ENCODE measurements at regions not wholly inside any gene's neighbourhood (a gene's known extent, or its start where the extent isn't known, plus 50 kb on each side); places are given as distances from the start of the nearest gene placed in this dataset.

DNA sequence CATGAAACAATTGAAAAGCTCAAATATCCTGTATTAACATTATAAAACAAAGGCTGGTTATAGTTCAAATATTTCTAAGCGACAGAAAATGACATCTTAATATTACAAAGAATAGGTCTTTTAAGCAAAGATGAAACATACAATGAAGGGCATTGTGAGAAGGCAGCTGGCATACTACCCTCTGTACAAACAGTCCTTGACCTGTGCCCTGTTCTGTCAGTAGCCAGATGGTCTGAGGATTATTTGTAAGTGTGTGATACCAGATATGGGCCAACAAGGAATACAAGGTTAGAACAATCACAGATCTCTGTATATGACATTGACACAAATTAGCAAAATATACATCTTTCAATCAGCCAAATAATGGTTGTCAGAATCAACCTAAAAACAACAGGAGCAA, 1350.4 kb downstream of the AMY1C start:
- no peaks in the 10 kb centered on the region for H3K27me3 ChIP-seq (ENCODE audit: control insufficient read depth in 2 of 2, insufficient read depth in 2 of 2, low read length in 2 of 2)
- H3K9me3 ChIP-seq (replicated peaks in 1 of 2; ENCODE audit: control insufficient read depth in 1 of 2, insufficient read depth in 1 of 2, low read length in 2 of 2): peaks cover 0 to 10% of the 10 kb centered on the region in 2 donors
- H3K36me3 Mint-ChIP-seq: no peaks in the 10 kb centered on the region
- no peaks in the 10 kb centered on the region for H3K27me3 Mint-ChIP-seq (ENCODE audit: low read depth in 3 of 3)
- no peak overlapping the region for H3K9ac ChIP-seq (ENCODE audit: insufficient read depth, low read length, poor library complexity, severe bottlenecking)
- H3K27ac Mint-ChIP-seq: no peak overlapping the region
- no peak overlapping the region for H3K4me2 ChIP-seq (replicated peaks; ENCODE audit: extremely low read depth, low read length, poor library complexity, severe bottlenecking)
- WGBS (ENCODE audit: insufficient coverage): no CpG with 5 or more reads among the region's 1 CpG
- intact Hi-C loops (cut with micrococcal nuclease): no loop called here
- H3K4me1 Mint-ChIP-seq: no peaks in the 10 kb centered on the region
- H3K79me2 ChIP-seq (ENCODE audit: insufficient read depth, low read length): no peaks in the 10 kb centered on the region
- no peak for TF ChIP-seq CTCF (IDR thresholded peaks at IDR 0.05)
- H3K4me3 Mint-ChIP-seq: no peak overlapping the region
- H3K4me3 ChIP-seq (replicated peaks in 1 of 3; ENCODE audit: low read depth in 2 of 3, low read length in 3 of 3): no peak overlapping the region
- H3K4me1 ChIP-seq (ENCODE audit: control insufficient read depth in 1 of 2, insufficient read depth in 2 of 2, low read length in 2 of 2): no peaks in the 10 kb centered on the region
- H3K27ac ChIP-seq (ENCODE audit: low read depth in 1 of 2, low read length in 2 of 2): no peak overlapping the region
- H2AFZ ChIP-seq (ENCODE audit: insufficient read depth, low read depth, low read length, poor library complexity, severe bottlenecking): no peak overlapping the region
- DNase-seq: no peak
- H3K9me3 Mint-ChIP-seq: peaks cover 0 to 9% (median 0%) of the 10 kb centered on the region in 7 donors
- H3K36me3 ChIP-seq (replicated peaks in 1 of 2; ENCODE audit: control insufficient read depth in 1 of 2, insufficient read depth in 2 of 2, low read length in 2 of 2): no peaks in the 10 kb centered on the region
- no peaks in the 10 kb centered on the region for H4K20me1 ChIP-seq (ENCODE audit: insufficient read depth, low read length)

- H3K4me1 Mint-ChIP-seq: no peaks in the 10 kb centered on the region
- H3K9me3 ChIP-seq (replicated peaks in 1 of 2; ENCODE audit: control insufficient read depth in 1 of 2, insufficient read depth in 1 of 2, low read length in 2 of 2): peaks cover 0 to 10% of the 10 kb centered on the region in 2 donors
- no peak overlapping the region for H3K4me3 Mint-ChIP-seq
- no peaks in the 10 kb centered on the region for H3K79me2 ChIP-seq (ENCODE audit: insufficient read depth, low read length)
- no peak overlapping the region for H3K4me3 ChIP-seq (replicated peaks in 1 of 3; ENCODE audit: low read depth in 2 of 3, low read length in 3 of 3)
- H3K27me3 ChIP-seq (ENCODE audit: control insufficient read depth in 2 of 2, insufficient read depth in 2 of 2, low read length in 2 of 2): no peaks in the 10 kb centered on the region
- no peaks in the 10 kb centered on the region for H3K36me3 ChIP-seq (replicated peaks in 1 of 2; ENCODE audit: control insufficient read depth in 1 of 2, insufficient read depth in 2 of 2, low read length in 2 of 2)
- no peak overlapping the region for H3K27ac Mint-ChIP-seq
- TF ChIP-seq CTCF (IDR thresholded peaks at IDR 0.05): no peak
- intact Hi-C loops (cut with micrococcal nuclease): no loop called here
- WGBS (ENCODE audit: insufficient coverage): 83% methylated on average over 2 of the region's 3 CpGs
- DNase-seq: no peak
- H3K27ac ChIP-seq (ENCODE audit: low read depth in 1 of 2, low read length in 2 of 2): no peak overlapping the region
- H3K27me3 Mint-ChIP-seq (ENCODE audit: low read depth in 3 of 3): no peaks in the 10 kb centered on the region
- H3K9me3 Mint-ChIP-seq: peaks cover 0 to 9% (median 0%) of the 10 kb centered on the region in 7 donors
- no peaks in the 10 kb centered on the region for H3K36me3 Mint-ChIP-seq
- H3K4me2 ChIP-seq (replicated peaks; ENCODE audit: extremely low read depth, low read length, poor library complexity, severe bottlenecking): no peak overlapping the region
- no peaks in the 10 kb centered on the region for H4K20me1 ChIP-seq (ENCODE audit: insufficient read depth, low read length)
- no peak overlapping the region for H2AFZ ChIP-seq (ENCODE audit: insufficient read depth, low read depth, low read length, poor library complexity, severe bottlenecking)
- H3K4me1 ChIP-seq (ENCODE audit: control insufficient read depth in 1 of 2, insufficient read depth in 2 of 2, low read length in 2 of 2): no peaks in the 10 kb centered on the region
- H3K9ac ChIP-seq (ENCODE audit: insufficient read depth, low read length, poor library complexity, severe bottlenecking): no peak overlapping the region
These were observed 1351.6 kb downstream of the AMY1C start for GRCh38 chr1:105101261-105101660.
